Activated CD8-positive, alpha-beta memory T cell treated with anti-CD3 and anti-CD28 coated beads, Interleukin-2, amount 10 ng/mL, durations not matched to agents 7 days and 5 days (primary cell): ENCODE measurements at regions not wholly inside any gene's neighbourhood (a gene's known extent, or its start where the extent isn't known, plus 50 kb on each side); places are given as distances from the start of the nearest gene placed in this dataset.

Experiments
- ATAC-seq: fragments of 150-1000 bp; cut with Tn5 transposase; one replicate; pipeline ENCODE4 v1.10.0; 2021; ENCODE audit warnings: moderate library complexity
- CTCF ChIA-PET: fragments of 350-600 bp; sonication (Branson Sonifier 250); formaldehyde crosslinking; loops from one replicate; lab custom pipeline; 2021; ENCODE audit warnings: antibody characterized with exemption; lab: Charles Lee
- DNase-seq: peaks from one replicate; pipeline ENCODE4 v3.0.0-alpha.2; 2020
- H3K27ac Mint-ChIP-seq: one replicate; pipeline ENCODE4 v1.8.0; 2021; ENCODE audit warnings: mild to moderate bottlenecking, mixed read lengths
- H3K27me3 Mint-ChIP-seq: one replicate; pipeline ENCODE4 v1.8.0; 2021; ENCODE audit warnings: mixed read lengths
- H3K36me3 Mint-ChIP-seq: one replicate; pipeline ENCODE4 v1.8.0; 2021; ENCODE audit warnings: mild to moderate bottlenecking, mixed read lengths
- H3K4me1 Mint-ChIP-seq: one replicate; pipeline ENCODE4 v1.8.0; 2021; ENCODE audit warnings: mixed read lengths
- H3K4me3 Mint-ChIP-seq: one replicate; pipeline ENCODE4 v1.8.0; 2021; ENCODE audit warnings: mild to moderate bottlenecking, moderate library complexity, mixed read lengths
- H3K9me3 Mint-ChIP-seq: one replicate; pipeline ENCODE4 v1.8.0; 2022; ENCODE audit warnings: low read depth, mixed read lengths

DNA sequence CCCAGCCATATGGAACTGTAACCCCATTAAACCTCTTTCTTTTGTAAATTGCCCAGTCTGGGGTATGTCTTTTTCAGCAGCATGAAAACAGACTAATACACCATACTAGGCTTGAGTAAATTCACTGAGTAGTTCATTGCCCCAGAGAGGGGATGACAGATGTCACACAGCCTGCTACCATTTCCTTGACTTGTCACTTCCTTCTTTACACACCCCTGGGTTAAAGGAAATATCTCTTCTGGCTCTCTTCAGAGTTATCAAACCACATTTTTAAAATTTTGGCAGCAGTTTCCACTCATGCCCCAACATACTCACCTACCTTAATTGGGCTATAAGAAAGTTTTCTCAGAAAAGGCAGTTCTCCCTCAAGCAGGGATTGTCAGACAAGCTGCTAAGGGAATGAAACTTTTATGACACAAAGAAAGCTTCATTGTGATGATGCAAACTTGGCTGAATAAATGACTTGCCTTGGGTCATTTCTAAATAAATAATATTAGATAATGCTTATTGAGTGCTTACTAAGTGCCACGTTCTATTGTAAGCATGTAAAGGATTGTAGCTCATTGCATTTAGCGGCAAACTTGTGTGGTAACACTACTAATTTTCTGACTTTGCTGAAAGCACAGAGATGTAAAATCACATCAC, 68.0 kb upstream of the RBMS3 start:
- no peak overlapping the region for H3K27ac Mint-ChIP-seq
- DNase-seq (no peak), ATAC-seq (no peak)
- H3K9me3 Mint-ChIP-seq: no peaks in the 10 kb centered on the region
- CTCF ChIA-PET: no interaction called here
- H3K27me3 Mint-ChIP-seq: no peaks in the 10 kb centered on the region
- peaks cover 5% of the 10 kb centered on the region for H3K4me1 Mint-ChIP-seq
- H3K36me3 Mint-ChIP-seq: no peaks in the 10 kb centered on the region
- H3K4me3 Mint-ChIP-seq: no peak overlapping the region

DNA sequence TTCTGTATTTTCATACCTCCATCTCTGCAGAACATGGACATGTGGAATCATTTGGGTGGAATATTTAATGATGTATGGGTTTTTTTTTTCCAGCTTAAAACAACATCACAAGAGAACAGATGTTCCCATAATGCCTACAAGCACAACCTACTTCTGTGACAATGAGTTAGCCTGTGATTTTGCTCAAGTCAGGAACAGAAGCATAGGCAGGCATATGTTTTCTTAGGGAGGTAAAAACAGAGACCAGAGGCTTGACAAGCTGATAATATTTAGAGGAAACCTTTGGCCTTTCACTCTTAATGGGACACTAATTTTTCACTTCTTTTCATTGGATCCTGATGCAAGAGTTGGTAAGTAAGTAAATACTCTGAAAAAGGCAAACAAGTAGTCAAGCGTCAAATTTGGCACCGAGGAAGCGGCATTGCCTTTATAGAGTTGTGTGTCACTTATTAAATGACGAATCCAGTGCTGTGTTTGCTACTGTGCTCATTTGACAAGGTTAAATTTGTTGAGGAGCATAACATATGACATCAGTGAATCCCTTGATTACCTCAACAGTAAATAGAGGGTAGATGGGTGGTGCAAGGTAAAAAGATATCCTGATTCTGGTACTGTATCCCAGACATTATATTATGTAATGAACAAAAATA, 66.7 kb upstream of the RBMS3 start:
- H3K9me3 Mint-ChIP-seq: no peaks in the 10 kb centered on the region
- no peak for DNase-seq
- H3K4me3 Mint-ChIP-seq: no peak overlapping the region
- no peaks in the 10 kb centered on the region for H3K36me3 Mint-ChIP-seq
- no peak for ATAC-seq
- CTCF ChIA-PET: no interaction called here
- H3K27me3 Mint-ChIP-seq: no peaks in the 10 kb centered on the region
- no peak overlapping the region for H3K27ac Mint-ChIP-seq
- peaks cover 5% of the 10 kb centered on the region for H3K4me1 Mint-ChIP-seq

DNA sequence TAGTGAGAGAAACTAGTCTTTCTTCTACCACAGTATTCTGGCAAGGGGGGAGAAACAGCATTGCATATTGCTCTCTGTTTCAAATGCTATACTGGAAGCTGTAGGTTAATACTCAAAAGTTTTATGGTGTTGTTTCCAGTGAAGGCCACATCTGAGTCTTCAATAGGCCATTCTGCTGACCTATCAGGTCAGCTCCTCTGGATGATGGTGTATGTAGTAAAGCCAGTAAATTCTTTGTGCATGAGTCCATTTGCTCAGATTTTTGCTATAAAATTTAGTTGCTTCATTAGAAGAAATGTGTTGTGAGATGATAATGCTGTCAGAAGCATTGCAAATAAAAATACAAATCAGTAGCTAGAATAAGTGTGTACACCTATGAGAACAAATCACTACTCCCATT, 64.9 kb upstream of the RBMS3 start:
- Mint-ChIP-seq H3K27ac (no peak overlapping the region), H3K36me3 (no peaks in the 10 kb centered on the region), H3K4me1 (peaks cover 5% of the 10 kb centered on the region), H3K9me3 (no peaks in the 10 kb centered on the region), H3K27me3 (no peaks in the 10 kb centered on the region), H3K4me3 (no peak overlapping the region)
- ATAC-seq: no peak
- DNase-seq: no peak
- CTCF ChIA-PET: no interaction called here

DNA sequence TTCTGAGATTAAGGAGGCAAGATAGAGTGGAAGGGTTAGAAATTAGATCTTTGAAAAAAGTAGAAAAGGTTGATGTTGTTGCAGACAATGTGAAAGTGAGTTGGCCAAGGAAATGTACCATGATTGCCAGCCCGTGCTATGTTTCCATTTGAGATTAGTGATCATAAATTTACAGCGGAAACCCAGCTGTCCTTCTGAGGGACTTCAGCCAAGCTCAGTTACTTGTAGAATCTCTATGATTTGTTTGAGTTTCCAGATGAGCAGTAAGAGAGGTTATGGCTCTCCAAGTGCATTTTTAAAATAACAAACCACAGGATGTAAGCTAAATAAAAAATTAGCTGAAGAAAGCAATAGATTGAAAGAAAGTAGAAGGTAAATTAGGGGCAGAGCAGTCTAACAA, 54.2 kb upstream of the RBMS3 start:
- Mint-ChIP-seq H3K27me3 (no peaks in the 10 kb centered on the region), H3K27ac (no peak overlapping the region), H3K4me3 (no peak overlapping the region), H3K36me3 (no peaks in the 10 kb centered on the region), H3K9me3 (peaks cover 4% of the 10 kb centered on the region), H3K4me1 (no peaks in the 10 kb centered on the region)
- DNase-seq (no peak), ATAC-seq (no peak)
- CTCF ChIA-PET: no interaction called here

DNA sequence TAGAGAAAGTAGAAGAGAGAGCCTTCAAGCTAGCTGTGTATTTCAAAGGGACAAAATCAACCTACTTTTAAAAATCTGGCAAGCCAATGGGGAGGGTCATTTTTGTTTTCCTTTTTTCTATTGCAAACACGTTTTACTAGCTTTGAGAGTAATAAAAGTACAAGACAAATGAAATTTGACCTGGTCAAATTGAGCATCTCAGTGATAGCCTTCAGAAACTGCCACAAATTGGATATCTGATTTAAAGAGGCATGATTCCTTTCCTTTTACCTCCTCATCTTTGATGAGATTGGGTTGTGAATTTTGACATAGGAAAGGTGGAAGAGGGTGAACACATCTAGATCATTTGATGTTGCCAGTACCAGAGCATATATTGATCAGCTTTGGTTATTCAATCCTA, 53.6 kb upstream of the RBMS3 start:
- no peak overlapping the region for H3K27ac Mint-ChIP-seq

More for the DNA sequence above, 53.6 kb upstream of the RBMS3 start:
- CTCF ChIA-PET: no interaction called here
- Mint-ChIP-seq H3K27me3 (no peaks in the 10 kb centered on the region), H3K9me3 (peaks cover 5% of the 10 kb centered on the region), H3K36me3 (no peaks in the 10 kb centered on the region), H3K4me1 (no peaks in the 10 kb centered on the region), H3K4me3 (no peak overlapping the region)
- no peak for DNase-seq
- ATAC-seq: no peak
